Keratinocyte (primary cell): ENCODE measurements at regions not wholly inside any gene's neighbourhood (a gene's known extent, or its start where the extent isn't known, plus 50 kb on each side); places are given as distances from the start of the nearest gene placed in this dataset.
"Not testable (repeated sequence)": the region's sequence is repeated elsewhere in the genome, so short reads cannot be mapped to it uniquely, and the experiment has no call there.

Source experiments
- EZH2 ChIP-seq: IDR thresholded peaks from one replicate; pipeline ENCODE4 v1.6.1; 2012; ENCODE audit warnings: inconsistent platforms, mild to moderate bottlenecking, low read length, moderate library complexity
- TF ChIP-seq, protein P1 (sequence below), 3 experiments: IDR thresholded peaks in 1 of 3; conservative IDR thresholded peaks in 1 of 3; optimal IDR thresholded peaks in 1 of 3; 2 replicates in 2 of 3; 3 replicates in 1 of 3; pipeline versions ENCODE3 to v1.5.1; 2011; ENCODE audit warnings: low read length in 3 of 3, mild to moderate bottlenecking in 3 of 3, moderate library complexity in 2 of 3, control low read depth in 1 of 3, inconsistent platforms in 1 of 3; ENCODE audit not compliant: insufficient read depth in 2 of 3; ENCODE audit errors: extremely low read depth in 1 of 3

DNA sequence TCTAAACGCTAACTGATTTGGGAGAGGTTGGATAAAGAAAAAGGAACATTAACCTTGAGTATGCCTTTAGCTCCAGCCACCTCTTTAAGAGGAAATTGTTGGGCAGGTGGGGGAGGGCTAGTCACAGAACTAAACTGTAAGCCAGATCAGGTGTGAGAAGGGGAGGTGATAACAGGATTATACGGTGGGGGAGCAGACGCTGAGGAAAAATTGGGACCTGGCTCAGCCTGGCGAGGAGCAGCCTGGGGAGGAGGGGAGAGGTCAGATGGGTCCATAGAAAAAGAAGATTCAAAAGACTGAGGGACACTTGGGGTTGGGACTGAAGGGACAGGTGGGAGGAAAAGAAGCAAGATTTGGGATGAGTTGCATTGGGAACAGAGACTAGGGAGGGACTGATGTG lies 558.0 kb downstream of the ADGRL2 start:
- TF ChIP-seq, protein P1, sequence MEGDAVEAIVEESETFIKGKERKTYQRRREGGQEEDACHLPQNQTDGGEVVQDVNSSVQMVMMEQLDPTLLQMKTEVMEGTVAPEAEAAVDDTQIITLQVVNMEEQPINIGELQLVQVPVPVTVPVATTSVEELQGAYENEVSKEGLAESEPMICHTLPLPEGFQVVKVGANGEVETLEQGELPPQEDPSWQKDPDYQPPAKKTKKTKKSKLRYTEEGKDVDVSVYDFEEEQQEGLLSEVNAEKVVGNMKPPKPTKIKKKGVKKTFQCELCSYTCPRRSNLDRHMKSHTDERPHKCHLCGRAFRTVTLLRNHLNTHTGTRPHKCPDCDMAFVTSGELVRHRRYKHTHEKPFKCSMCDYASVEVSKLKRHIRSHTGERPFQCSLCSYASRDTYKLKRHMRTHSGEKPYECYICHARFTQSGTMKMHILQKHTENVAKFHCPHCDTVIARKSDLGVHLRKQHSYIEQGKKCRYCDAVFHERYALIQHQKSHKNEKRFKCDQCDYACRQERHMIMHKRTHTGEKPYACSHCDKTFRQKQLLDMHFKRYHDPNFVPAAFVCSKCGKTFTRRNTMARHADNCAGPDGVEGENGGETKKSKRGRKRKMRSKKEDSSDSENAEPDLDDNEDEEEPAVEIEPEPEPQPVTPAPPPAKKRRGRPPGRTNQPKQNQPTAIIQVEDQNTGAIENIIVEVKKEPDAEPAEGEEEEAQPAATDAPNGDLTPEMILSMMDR (optimal IDR thresholded peaks at IDR 0.05 in 1 of 3, IDR thresholded peaks at IDR 0.05 in 1 of 3, conservative IDR thresholded peaks at IDR 0.05 in 1 of 3; ENCODE audit: extremely low read depth in 1 of 3, insufficient read depth in 2 of 3, low read length in 3 of 3), result not testable (repeated sequence)
- not testable (repeated sequence) for TF ChIP-seq EZH2
